GM23248 (cell line): ENCODE measurements at regions not wholly inside any gene's neighbourhood (a gene's known extent, or its start where the extent isn't known, plus 50 kb on each side); places are given as distances from the start of the nearest gene placed in this dataset.
A peak's percentile ranks its signal among the peaks of the same experiment; 100 is the strongest.

Experiments used
- DNase-seq: peaks from one replicate; pipeline ENCODE4 v3.0.0-alpha.2; 2015
- H2AFZ ChIP-seq: fragments of 200-600 bp; sonication (generic); 2 replicates; pipeline ENCODE4 v1.6.1; 2016; ENCODE audit warnings: antibody characterized with exemption
- H3F3A ChIP-seq: fragments of 200-600 bp; sonication (generic); 2 replicates; pipeline ENCODE4 v1.6.1; 2016; ENCODE audit warnings: mild to moderate bottlenecking, antibody characterized with exemption, mixed run types; ENCODE audit not compliant: insufficient read depth
- H3K27ac ChIP-seq: fragments of 200-600 bp; sonication (generic); 2 replicates; pipeline ENCODE4 v1.5.1; 2016; ENCODE audit warnings: mild to moderate bottlenecking
- H3K27me3 ChIP-seq: fragments of 200-600 bp; sonication (generic); replicated peaks from 2 replicates; pipeline ENCODE4 v1.6.1; 2016; ENCODE audit warnings: mild to moderate bottlenecking; ENCODE audit not compliant: insufficient read depth
- H3K36me3 ChIP-seq: fragments of 200-600 bp; sonication (generic); 2 replicates; pipeline ENCODE4 v1.6.1; 2016; ENCODE audit warnings: low read depth, mild to moderate bottlenecking
- H3K4me1 ChIP-seq: fragments of 200-600 bp; sonication (generic); 2 replicates; pipeline ENCODE4 v1.6.1; 2016; ENCODE audit warnings: mild to moderate bottlenecking; ENCODE audit not compliant: insufficient read depth
- H3K4me2 ChIP-seq: fragments of 200-600 bp; sonication (generic); one replicate; pipeline ENCODE4 v1.6.1; 2016; ENCODE audit warnings: mild to moderate bottlenecking; ENCODE audit not compliant: unreplicated experiment
- H3K4me3 ChIP-seq: fragments of 200-600 bp; sonication (generic); 2 replicates; pipeline ENCODE4 v1.5.1; 2016; ENCODE audit warnings: mild to moderate bottlenecking
- H3K79me2 ChIP-seq: fragments of 200-600 bp; sonication (generic); 2 replicates; pipeline ENCODE4 v1.6.1; 2016; ENCODE audit warnings: mild to moderate bottlenecking; ENCODE audit not compliant: insufficient read depth
- H3K9ac ChIP-seq: fragments of 200-600 bp; sonication (generic); 2 replicates; pipeline ENCODE4 v1.6.1; 2016; ENCODE audit warnings: mild to moderate bottlenecking
- H3K9me2 ChIP-seq: fragments of 200-600 bp; sonication (generic); 2 replicates; pipeline ENCODE4 v1.6.1; 2016; ENCODE audit warnings: mixed run types, mild to moderate bottlenecking, moderate library complexity; ENCODE audit not compliant: insufficient read depth
- H3K9me3 ChIP-seq: fragments of 200-600 bp; sonication (generic); one replicate; pipeline ENCODE4 v1.6.1; 2017; ENCODE audit warnings: low read depth
- H4K20me1 ChIP-seq: fragments of 200-600 bp; sonication (generic); 2 replicates; pipeline ENCODE4 v1.6.0; 2016; ENCODE audit not compliant: insufficient read depth
- EZH2 ChIP-seq: fragments of 200-600 bp; sonication (generic); IDR thresholded peaks from 2 replicates; pipeline ENCODE4 v1.6.1; 2018; ENCODE audit warnings: antibody characterized with exemption, mild to moderate bottlenecking; ENCODE audit not compliant: insufficient read depth, poor library complexity, severe bottlenecking
- EZH2phosphoT487 ChIP-seq: fragments of 200-600 bp; sonication (generic); IDR thresholded peaks from 2 replicates; pipeline ENCODE4 v1.6.1; 2018; ENCODE audit warnings: antibody characterized with exemption, moderate library complexity, mild to moderate bottlenecking, low read depth; ENCODE audit not compliant: insufficient read depth
- WGBS, 2 experiments: methylation state at CpG; one replicate each; pipeline ENCODE4 v1.1.6; 2015 to 2017; ENCODE audit warnings: low lambda C conversion rate in 2 of 2, low coverage in 1 of 2; ENCODE audit errors: missing lambda C conversion rate in 2 of 2; 5-methylcytosine and 5-hydroxymethylcytosine counted together
- in situ Hi-C: fragments of 300-500 bp; cut with MboI; formaldehyde crosslinking; loops from 2 replicates; pipeline ENCODE4 v1.15.0; 2020

GRCh38 chr5:124841829-124842712 is 95.6 kb upstream of the ZNF608 start:
- no peaks in the 10 kb centered on the region for H3K9me3 ChIP-seq
- no peaks in the 10 kb centered on the region for H3F3A ChIP-seq
- H3K27ac ChIP-seq, result no peak overlapping the region
- no peak overlapping the region for H2AFZ ChIP-seq
- DNase-seq, result peak; percentile 15
- H3K79me2 ChIP-seq, result no peaks in the 10 kb centered on the region
- no peak overlapping the region for H3K4me3 ChIP-seq
- no peaks in the 10 kb centered on the region for H3K4me1 ChIP-seq
- TF ChIP-seq EZH2 (no peak), EZH2phosphoT487 (no peak)
- H3K9me2 ChIP-seq, result no peaks in the 10 kb centered on the region
- H3K27me3 ChIP-seq, result no peaks in the 10 kb centered on the region
- H4K20me1 ChIP-seq, result no peaks in the 10 kb centered on the region
- H3K4me2 ChIP-seq, result no peak overlapping the region
- in situ Hi-C loops, result no loop called here
- no peaks in the 10 kb centered on the region for H3K36me3 ChIP-seq
- 70 to 75% methylated on average over 12 of the region's 12 CpGs for WGBS, 2 experiments
- no peak overlapping the region for H3K9ac ChIP-seq

GRCh38 chr5:124842725-124843595 is 96.5 kb upstream of the ZNF608 start:
- in situ Hi-C loops, result no loop called here
- no peak overlapping the region for H2AFZ ChIP-seq

DNA sequence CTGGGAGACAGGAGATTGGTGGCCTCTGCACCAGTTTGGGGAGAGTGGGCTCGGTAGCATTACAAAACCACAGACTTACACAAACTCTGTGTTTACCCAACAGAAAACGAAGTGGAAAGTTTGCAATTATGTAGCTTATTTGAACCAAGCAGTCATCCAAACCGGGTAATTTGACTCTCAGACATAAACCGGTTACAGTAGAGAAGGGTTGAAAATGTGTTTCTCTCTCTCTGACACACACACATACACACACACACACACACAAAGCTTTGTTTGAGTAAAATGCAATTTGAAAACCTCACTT is 97.1 kb upstream of the ZNF608 start:
- Histone ChIP-seq H3K27ac (no peak overlapping the region), H3K79me2 (no peaks in the 10 kb centered on the region), H3K27me3 (no peaks in the 10 kb centered on the region), H3K9me3 (no peaks in the 10 kb centered on the region), H3F3A (no peaks in the 10 kb centered on the region), H4K20me1 (no peaks in the 10 kb centered on the region), H3K9me2 (no peaks in the 10 kb centered on the region), H3K4me2 (no peak overlapping the region), H3K4me3 (no peak overlapping the region), H2AFZ (no peak overlapping the region), H3K4me1 (no peaks in the 10 kb centered on the region), H3K36me3 (no peaks in the 10 kb centered on the region), H3K9ac (no peak overlapping the region)
- no peak for DNase-seq
- in situ Hi-C loops, result no loop called here
- WGBS, 2 experiments, result 74 to 83% methylated on average over 4 of the region's 4 CpGs
- TF ChIP-seq EZH2, result no peak
- TF ChIP-seq EZH2phosphoT487, result no peak

More at GRCh38 chr5:124842725-124843595, 96.5 kb upstream of the ZNF608 start:
- Histone ChIP-seq H3K27me3 (no peaks in the 10 kb centered on the region), H3K27ac (no peak overlapping the region), H3K9me3 (no peaks in the 10 kb centered on the region), H4K20me1 (no peaks in the 10 kb centered on the region), H3K4me3 (no peak overlapping the region), H3K4me2 (no peak overlapping the region), H3K9ac (no peak overlapping the region), H3K36me3 (no peaks in the 10 kb centered on the region), H3K9me2 (no peaks in the 10 kb centered on the region), H3F3A (no peaks in the 10 kb centered on the region), H3K79me2 (no peaks in the 10 kb centered on the region), H3K4me1 (no peaks in the 10 kb centered on the region)
- WGBS, 2 experiments, result 87% methylated on average over 10 of the region's 10 CpGs
- TF ChIP-seq EZH2 (no peak), EZH2phosphoT487 (no peak)
- DNase-seq, result no peak

DNA sequence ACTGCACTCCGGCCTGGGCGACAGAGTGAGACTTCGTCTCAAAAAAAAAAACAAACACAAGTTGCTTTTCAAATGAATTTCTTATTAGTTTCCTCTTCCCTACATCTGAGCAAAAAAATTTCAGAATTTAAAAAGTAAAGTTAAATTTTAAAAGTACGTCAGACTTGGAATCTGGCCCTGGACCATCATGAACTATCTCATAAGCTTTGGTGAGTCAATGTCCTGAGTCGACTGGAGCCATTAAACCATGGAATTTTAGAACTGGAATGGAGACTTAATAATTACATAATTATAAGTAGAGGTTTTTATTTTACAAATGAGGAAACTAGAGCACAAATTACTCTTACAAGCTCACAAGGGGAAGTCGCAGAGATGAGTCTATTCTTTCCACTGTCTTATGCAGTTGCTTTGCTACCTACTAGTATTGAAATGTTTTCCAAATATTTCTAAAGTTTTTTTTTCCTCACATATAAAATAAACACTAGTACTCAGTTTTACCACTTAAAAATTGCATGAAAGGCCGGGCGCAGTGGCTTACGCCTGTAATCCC is 98.0 kb upstream of the ZNF608 start:
- 64% methylated on average over 9 of the region's 9 CpGs for WGBS, 2 experiments
- H3K36me3 ChIP-seq, result no peaks in the 10 kb centered on the region
- H3K9ac ChIP-seq, result no peak overlapping the region
- H3K4me1 ChIP-seq, result no peaks in the 10 kb centered on the region
- no peak overlapping the region for H3K4me3 ChIP-seq
- no peaks in the 10 kb centered on the region for H3F3A ChIP-seq
- no peak overlapping the region for H2AFZ ChIP-seq
- no peak overlapping the region for H3K27ac ChIP-seq
- H3K79me2 ChIP-seq, result no peaks in the 10 kb centered on the region
- in situ Hi-C loops, result no loop called here
- peak; percentile 45 for DNase-seq
- no peaks in the 10 kb centered on the region for H4K20me1 ChIP-seq
- H3K27me3 ChIP-seq, result no peaks in the 10 kb centered on the region
- no peaks in the 10 kb centered on the region for H3K9me3 ChIP-seq
- no peaks in the 10 kb centered on the region for H3K9me2 ChIP-seq
- H3K4me2 ChIP-seq, result no peak overlapping the region
- TF ChIP-seq EZH2 (no peak), EZH2phosphoT487 (no peak)
